Activated CD4-positive, alpha-beta T cell treated with anti-CD3 and anti-CD28 coated beads, Interleukin-10, Interleukin-2, amounts not matched to agents 100 ng/mL and 50 ng/mL, durations not matched to agents 16 hours and 8 hours (primary cell): ENCODE measurements at regions not wholly inside any gene's neighbourhood (a gene's known extent, or its start where the extent isn't known, plus 50 kb on each side); places are given as distances from the start of the nearest gene placed in this dataset.
A peak's percentile ranks its signal among the peaks of the same experiment; 100 is the strongest.

Experiments used
- DNase-seq: peaks from one replicate; pipeline ENCODE4 v3.0.0-alpha.2; 2020

GRCh38 chr13:100933841-100934240, 259.2 kb upstream of the TMTC4 start:
- DNase-seq, result no peak

DNA sequence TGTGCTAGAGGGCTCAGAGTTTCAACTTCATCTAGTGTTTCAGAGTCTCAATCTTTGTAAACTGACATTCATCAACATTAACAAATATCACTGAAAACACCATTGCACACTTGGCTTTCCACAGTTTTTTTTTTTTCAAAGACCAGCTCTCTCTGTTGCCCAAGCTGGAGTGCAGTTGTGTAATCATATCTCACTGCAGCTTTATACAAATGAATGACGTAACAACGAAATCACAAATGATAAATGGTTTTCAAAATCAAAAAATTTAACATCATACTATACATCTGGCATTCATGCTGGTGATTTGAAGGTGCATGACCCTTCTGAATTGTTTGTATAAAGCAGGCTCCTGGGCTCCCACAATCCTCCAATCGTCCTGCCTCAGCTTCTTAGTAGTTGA, 248.0 kb upstream of the TMTC4 start:
- DNase-seq, result no peak

GRCh38 chr13:100921139-100921538, 246.5 kb upstream of the TMTC4 start:
- DNase-seq, result no peak

DNA sequence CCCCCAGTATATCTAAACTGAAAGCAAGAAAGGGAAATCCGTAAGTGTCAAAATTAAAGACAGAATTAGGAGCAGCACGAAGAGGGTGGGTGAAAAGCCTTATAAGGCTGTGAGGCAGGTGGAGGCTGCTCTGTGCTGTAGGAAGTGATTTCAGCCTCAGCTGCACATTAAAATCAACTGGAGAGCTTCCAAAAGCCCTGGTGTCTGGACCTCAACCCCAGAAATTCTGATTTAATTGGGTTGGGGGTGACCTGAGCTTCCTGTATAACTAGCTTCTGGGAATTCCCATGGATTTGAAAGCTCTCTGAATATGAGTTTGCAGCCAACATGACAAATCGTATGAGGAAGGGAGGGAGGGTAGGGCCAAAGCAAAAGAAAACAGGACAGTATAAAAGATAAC, 242.4 kb upstream of the TMTC4 start:
- no peak for DNase-seq

DNA sequence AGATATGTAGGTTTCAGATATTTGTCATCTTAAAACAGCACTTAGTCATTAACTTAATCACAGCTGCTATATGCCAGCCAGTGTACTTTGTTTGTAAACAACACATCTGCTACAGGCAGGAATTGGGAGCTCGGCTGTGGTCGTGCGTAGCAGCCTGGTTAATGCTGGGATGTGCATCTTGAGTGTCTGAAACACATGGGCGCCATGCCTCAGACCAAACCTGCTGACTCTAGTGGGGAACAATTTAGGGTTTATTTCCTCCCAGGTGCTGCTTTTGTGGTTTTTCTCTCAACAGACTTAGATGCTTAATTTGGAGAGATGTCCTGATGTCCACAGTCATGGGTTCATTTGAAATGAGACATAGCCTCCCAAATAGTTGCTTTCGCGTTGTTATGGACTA, 238.5 kb upstream of the TMTC4 start:
- DNase-seq, result no peak

GRCh38 chr13:100904293-100904976, 229.8 kb upstream of the TMTC4 start:
- no peak for DNase-seq

- peak; percentile 28 for DNase-seq
Measured at GRCh38 chr13:100899720-100900316, 225.2 kb upstream of the TMTC4 start.

GRCh38 chr13:100898431-100898830, 223.8 kb upstream of the TMTC4 start:
- no peak for DNase-seq

GRCh38 chr13:100895651-100896050, 221.1 kb upstream of the TMTC4 start:
- no peak for DNase-seq

- no peak for DNase-seq
Measured at GRCh38 chr13:100892981-100893380, 218.4 kb upstream of the TMTC4 start.

DNA sequence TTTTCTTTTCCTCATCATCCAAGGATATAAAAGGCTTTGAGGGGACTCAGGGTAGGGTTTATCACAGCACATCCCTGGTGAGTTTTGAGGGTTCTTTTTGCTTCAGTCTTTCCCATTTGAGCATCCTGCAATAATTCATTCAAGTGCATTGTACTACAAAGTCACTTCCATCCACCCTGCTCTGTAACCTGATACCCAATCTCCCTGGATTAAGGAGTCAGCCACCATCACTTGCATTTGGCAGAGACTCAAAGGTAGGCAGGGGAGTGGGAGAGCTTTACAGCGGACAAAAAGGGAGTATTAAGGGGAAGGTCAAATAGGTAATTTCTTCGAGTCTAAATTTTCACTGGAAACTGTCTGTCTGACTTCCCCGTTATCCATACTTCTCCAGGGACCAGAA, 216.1 kb upstream of the TMTC4 start:
- DNase-seq, result no peak

DNA sequence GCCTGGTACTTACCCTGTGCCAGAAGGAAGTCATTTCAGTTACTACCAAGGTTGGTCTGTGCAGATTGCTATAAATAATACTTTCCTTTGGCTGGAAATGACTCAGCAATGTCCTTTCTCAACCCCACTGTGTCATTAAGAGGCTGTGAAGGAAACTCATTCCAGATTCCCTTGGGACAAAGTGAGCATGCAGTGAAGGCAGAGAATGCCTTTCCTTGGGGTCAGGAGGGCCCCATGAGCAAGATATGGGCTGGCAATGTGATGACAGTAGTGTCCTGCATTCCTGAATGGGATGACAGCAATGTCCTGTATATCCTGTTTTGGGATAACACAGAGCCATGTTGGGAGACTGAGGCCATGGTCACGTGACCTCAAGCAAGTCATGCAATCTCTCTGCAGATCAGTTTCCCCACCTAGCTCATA, 213.1 kb upstream of the TMTC4 start:
- DNase-seq, result no peak

GRCh38 chr13:100883453-100883852, 208.9 kb upstream of the TMTC4 start:
- DNase-seq, result no peak

- DNase-seq, result no peak
Measured at GRCh38 chr13:100881291-100881864, 206.8 kb upstream of the TMTC4 start.

DNA sequence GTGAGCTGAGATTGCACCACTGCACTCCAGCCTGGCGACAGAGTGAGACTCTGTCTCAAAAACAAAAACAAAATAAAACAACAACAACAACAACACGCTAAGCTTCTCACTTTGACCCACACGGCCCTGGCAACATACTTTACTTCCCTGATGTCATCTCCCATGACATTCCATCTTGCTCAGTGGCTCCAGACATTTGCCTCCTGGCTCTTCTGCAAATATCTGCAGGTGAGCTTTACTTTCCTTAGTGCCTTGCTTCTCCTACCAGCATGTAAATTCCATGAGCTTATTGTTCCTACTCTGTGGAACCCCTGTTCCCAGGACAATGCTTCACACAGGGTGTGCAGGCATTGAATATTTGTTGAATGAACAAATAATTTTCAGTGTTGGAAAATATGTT, 205.6 kb upstream of the TMTC4 start:
- no peak for DNase-seq

GRCh38 chr13:100879255-100879654, 204.7 kb upstream of the TMTC4 start:
- no peak for DNase-seq

DNA sequence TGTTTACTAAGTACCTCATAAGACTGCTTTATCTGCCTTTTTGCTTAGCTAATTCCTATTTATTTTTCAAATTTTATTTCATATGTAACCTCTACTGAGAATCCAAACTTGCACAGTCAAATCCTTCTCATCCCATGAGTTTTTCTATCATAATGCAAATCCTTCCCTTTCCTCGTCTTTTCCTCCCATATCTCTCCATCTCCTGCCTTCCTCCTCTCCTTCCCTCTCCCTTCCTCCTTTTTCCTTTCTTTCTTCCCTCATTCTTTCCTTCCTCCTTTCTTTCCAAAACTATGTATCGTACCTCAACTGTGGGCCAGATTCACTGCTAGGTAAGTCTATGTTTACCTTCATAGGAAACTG, 201.4 kb upstream of the TMTC4 start:
- no peak for DNase-seq

DNA sequence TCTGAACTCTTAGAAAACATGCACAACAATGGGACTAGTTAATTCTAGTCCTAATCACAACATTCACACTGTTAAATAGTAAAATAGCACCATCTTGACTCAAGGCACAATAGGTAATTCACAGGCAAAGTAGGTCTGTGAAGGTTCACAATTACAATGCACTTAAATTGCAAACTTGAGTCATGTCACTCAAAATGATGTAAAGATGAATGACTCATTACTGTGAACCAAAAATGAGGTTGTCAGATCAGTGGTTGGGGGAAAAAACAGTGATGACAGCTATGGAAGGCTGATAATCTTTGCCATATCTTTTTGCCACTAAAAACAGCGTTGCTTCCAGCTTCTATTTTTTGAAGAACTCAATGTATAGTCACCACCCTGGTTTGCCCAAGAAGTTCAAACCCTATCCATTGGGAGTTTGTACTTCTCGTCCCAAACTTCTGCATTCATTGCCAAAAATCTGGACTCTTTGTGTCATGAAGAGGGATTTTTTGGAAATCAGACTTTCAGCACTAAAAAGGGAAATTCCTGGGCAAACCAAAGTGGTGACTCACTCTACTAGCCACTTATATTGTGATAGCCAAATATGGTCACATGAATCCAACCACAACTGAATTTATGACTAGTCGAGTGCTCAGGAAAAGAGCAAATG, 200.9 kb upstream of the TMTC4 start:
- peak; percentile 82 for DNase-seq

GRCh38 chr13:100872761-100873160, 198.2 kb upstream of the TMTC4 start:
- no peak for DNase-seq

- no peak for DNase-seq
Measured at GRCh38 chr13:100870898-100871297, 196.3 kb upstream of the TMTC4 start.

DNA sequence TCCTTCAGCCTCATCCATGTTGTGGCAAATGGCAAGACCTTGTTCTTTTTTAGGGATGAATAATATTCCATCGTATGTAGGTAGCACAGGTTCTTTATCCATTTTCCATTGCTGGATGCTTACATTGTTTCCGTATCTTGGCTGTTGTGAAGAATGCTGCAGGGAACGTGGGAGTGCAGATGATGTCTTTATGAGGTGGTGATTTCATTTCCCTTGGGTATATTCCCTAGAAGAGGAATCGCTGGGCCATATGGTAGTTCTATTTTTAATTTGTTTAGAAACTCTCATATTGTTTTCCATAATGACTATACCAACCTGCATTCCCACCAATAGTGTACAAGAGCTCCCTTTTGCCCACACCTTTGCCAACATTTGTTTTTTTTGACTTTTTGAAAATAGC, 186.3 kb upstream of the TMTC4 start:
- DNase-seq, result no peak

DNA sequence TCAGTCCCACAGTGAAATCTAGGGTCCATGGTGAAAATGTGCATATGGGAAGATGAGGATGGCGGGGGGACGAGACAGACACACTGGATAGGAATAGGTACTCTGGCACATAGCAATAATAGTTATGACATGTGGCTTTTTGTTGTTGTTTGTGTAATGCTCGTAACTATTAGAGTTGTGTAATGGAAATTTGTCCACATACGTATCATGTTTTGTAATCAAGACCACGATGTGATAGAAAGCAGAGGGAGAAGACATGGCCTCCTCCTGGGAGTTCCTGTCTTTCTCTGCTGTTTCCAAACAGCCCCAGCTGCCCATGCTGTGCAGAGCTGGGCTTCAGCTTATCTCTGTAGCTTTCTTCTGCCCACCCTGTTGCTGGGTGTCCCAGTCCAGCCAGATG, 185.3 kb upstream of the TMTC4 start:
- no peak for DNase-seq

DNA sequence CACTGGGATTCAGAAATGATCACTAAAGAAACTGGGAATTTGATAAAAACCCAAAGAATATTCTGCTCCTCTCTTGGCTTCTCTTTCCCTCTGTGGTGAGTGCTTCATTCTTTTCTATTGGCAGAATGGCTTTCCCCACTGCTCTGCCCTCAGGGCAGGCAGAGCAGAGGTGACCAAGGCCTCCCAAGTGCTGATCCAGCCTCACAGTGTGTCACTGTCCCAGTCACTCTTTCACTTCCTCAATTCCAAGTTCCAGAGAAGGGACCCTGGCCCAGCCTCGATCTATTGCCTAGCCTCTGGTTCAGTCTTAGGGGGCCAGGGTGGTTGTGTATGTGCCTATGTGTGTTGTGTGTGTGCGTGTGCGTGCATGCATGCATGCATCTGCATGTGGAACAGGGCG, 180.6 kb upstream of the TMTC4 start:
- no peak for DNase-seq

GRCh38 chr13:100854006-100854405, 179.4 kb upstream of the TMTC4 start:
- no peak for DNase-seq
